Glutamatergic neuron (in vitro differentiated cells): ENCODE measurements at regions not wholly inside any gene's neighbourhood (a gene's known extent, or its start where the extent isn't known, plus 50 kb on each side); places are given as distances from the start of the nearest gene placed in this dataset.

Experiments
- DNase-seq: peaks from one replicate; pipeline ENCODE4 v3.0.0; 2022
- H3K27ac Mint-ChIP-seq: one replicate; pipeline ENCODE4 v1.8.0; 2020; ENCODE audit warnings: mild to moderate bottlenecking, mixed read lengths, inconsistent platforms; ENCODE audit not compliant: unreplicated experiment
- H3K27me3 Mint-ChIP-seq: one replicate; pipeline ENCODE4 v1.8.0; 2020; ENCODE audit warnings: mild to moderate bottlenecking, moderate library complexity, mixed read lengths, inconsistent platforms; ENCODE audit not compliant: unreplicated experiment
- H3K36me3 Mint-ChIP-seq: one replicate; pipeline ENCODE4 v1.8.0; 2020; ENCODE audit warnings: mild to moderate bottlenecking, mixed read lengths, inconsistent platforms; ENCODE audit not compliant: unreplicated experiment
- H3K4me1 Mint-ChIP-seq: one replicate; pipeline ENCODE4 v1.8.0; 2020; ENCODE audit warnings: mild to moderate bottlenecking, low read depth, mixed read lengths, inconsistent platforms; ENCODE audit not compliant: unreplicated experiment
- H3K4me3 Mint-ChIP-seq: one replicate; pipeline ENCODE4 v1.8.0; 2020; ENCODE audit warnings: mild to moderate bottlenecking, mixed read lengths, inconsistent platforms; ENCODE audit not compliant: unreplicated experiment
- H3K9me3 Mint-ChIP-seq: one replicate; pipeline ENCODE4 v1.8.0; 2020; ENCODE audit warnings: mild to moderate bottlenecking, moderate library complexity, mixed read lengths, inconsistent platforms; ENCODE audit not compliant: unreplicated experiment
- TF ChIP-seq, protein P1 (sequence below): fragments of 200-600 bp; sonication (generic); IDR thresholded peaks from one replicate; pipeline ENCODE4 v1.5.0; 2021; ENCODE audit not compliant: partially characterized antibody, unreplicated experiment

- Mint-ChIP-seq H3K4me1 (peaks cover 3% of the 10 kb centered on the region), H3K27me3 (no peaks in the 10 kb centered on the region), H3K36me3 (no peaks in the 10 kb centered on the region), H3K9me3 (peaks cover 2% of the 10 kb centered on the region), H3K4me3 (no peak overlapping the region), H3K27ac (no peak overlapping the region)
- no peak for DNase-seq
- TF ChIP-seq, protein P1, sequence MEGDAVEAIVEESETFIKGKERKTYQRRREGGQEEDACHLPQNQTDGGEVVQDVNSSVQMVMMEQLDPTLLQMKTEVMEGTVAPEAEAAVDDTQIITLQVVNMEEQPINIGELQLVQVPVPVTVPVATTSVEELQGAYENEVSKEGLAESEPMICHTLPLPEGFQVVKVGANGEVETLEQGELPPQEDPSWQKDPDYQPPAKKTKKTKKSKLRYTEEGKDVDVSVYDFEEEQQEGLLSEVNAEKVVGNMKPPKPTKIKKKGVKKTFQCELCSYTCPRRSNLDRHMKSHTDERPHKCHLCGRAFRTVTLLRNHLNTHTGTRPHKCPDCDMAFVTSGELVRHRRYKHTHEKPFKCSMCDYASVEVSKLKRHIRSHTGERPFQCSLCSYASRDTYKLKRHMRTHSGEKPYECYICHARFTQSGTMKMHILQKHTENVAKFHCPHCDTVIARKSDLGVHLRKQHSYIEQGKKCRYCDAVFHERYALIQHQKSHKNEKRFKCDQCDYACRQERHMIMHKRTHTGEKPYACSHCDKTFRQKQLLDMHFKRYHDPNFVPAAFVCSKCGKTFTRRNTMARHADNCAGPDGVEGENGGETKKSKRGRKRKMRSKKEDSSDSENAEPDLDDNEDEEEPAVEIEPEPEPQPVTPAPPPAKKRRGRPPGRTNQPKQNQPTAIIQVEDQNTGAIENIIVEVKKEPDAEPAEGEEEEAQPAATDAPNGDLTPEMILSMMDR, result peak; percentile 46
Observed at GRCh38 chr2:144159240-144159639, 360.7 kb downstream of the ZEB2 start.

- H3K9me3 Mint-ChIP-seq, result peaks cover 2% of the 10 kb centered on the region
- no peaks in the 10 kb centered on the region for H3K36me3 Mint-ChIP-seq
- DNase-seq, result no peak
- no peak overlapping the region for H3K4me3 Mint-ChIP-seq
- TF ChIP-seq, protein P1, result no peak
- peaks cover 3% of the 10 kb centered on the region for H3K4me1 Mint-ChIP-seq
- no peaks in the 10 kb centered on the region for H3K27me3 Mint-ChIP-seq
- no peak overlapping the region for H3K27ac Mint-ChIP-seq
Observed at GRCh38 chr2:144158096-144158495, 361.8 kb downstream of the ZEB2 start.

DNA sequence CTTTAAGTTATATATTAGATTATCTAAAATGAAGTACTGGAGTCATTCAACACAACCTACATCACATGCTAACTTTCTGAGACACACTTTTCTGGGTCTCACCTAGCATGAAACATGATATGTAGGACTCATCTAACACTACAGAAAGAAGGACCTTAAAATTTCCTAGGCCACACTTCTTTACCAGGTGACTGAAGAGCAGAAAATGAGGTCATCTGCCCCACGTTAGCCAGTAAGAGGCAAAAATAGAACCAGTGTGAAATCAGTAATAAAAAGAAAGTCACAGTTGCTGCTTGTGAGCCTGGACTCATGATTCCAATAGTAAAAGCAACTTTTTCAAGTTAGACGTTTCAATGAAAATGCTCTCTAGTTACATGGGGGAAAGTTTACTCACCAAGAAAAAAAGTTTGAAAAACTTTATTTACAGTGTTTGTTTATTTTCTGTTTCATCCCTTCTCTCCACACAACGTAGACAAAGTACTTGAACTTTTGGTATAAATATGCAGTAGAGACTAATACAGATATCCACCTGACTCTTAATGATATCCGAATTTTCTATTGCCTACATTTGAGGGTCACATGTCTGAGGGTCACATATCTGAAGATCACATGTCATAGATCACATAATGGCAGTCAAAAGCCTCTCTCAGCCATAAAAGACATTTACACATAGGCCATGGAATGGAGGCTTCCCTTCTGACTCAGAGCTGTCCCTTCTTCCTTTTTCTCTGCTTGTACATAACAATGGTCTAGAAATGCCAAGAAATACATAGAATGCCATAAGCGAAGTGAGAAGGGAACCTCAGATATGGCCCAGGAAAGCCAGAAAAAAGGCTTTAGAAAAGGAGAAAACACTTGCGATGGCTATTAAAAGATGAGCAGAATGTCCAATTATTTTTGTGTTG, 362.9 kb downstream of the ZEB2 start:
- no peak overlapping the region for H3K27ac Mint-ChIP-seq
- TF ChIP-seq, protein P1, result no peak
- H3K36me3 Mint-ChIP-seq, result no peaks in the 10 kb centered on the region

DNA sequence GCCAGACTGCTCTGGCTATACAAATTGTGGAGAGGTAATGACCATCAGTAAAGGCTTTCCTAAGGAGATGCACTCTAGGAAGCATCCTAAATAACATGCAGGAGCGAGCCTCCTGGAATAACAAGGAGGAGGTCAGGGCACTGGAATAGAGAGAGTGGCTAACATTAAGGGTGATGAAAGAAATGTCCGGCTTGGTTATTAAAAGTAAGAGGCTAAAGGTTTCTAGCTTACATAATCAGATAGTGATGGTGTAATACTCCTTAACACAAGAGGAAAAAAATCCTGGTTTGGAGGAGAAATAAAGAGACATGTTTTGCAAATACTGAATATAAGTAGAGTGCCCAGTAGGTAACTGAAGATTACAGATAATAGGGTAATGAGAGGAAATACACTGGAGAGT, 365.7 kb downstream of the ZEB2 start:
- Mint-ChIP-seq H3K4me1 (peaks cover 8% of the 10 kb centered on the region), H3K4me3 (no peak overlapping the region), H3K9me3 (peaks cover 1% of the 10 kb centered on the region), H3K27ac (no peak overlapping the region), H3K36me3 (no peaks in the 10 kb centered on the region), H3K27me3 (no peaks in the 10 kb centered on the region)
- TF ChIP-seq, protein P1, result no peak
- DNase-seq, result no peak

More for the DNA sequence above, 362.9 kb downstream of the ZEB2 start:
- H3K27me3 Mint-ChIP-seq, result no peaks in the 10 kb centered on the region
- peaks cover 3% of the 10 kb centered on the region for H3K4me1 Mint-ChIP-seq
- no peak overlapping the region for H3K4me3 Mint-ChIP-seq
- no peak for DNase-seq
- H3K9me3 Mint-ChIP-seq, result no peaks in the 10 kb centered on the region

DNA sequence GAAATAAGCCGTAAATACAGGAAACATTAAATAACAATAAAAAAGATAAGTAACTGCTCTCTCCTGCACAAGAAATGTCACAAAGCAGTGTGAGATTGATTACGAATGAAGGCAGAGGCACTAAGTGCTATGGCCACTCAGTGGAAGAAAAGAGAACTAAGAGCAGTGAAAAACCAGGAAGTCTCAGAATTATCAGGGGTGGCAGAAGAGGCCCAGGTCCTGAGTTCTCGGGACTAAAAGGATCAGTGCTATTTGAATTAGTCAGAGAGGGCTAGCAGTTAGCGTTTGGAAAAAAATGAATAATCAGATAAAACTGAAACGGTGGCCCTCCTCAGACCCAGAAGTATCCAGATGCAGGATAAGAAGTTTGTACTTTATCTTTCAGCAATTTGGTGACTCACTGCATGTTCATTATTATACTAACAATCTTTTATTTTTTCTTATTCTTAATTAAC, 367.1 kb downstream of the ZEB2 start:
- Mint-ChIP-seq H3K9me3 (peaks cover 1% of the 10 kb centered on the region), H3K36me3 (no peaks in the 10 kb centered on the region), H3K27me3 (no peaks in the 10 kb centered on the region), H3K4me3 (no peak overlapping the region), H3K27ac (no peak overlapping the region), H3K4me1 (peaks cover 6% of the 10 kb centered on the region)
- TF ChIP-seq, protein P1, result no peak
- no peak for DNase-seq
